ENCODE measurements at regions not wholly inside any gene's neighbourhood (a gene's known extent, or its start where the extent isn't known, plus 50 kb on each side); places are given as distances from the start of the nearest gene placed in this dataset.
"Not testable (repeated sequence)": the region's sequence is repeated elsewhere in the genome, so short reads cannot be mapped to it uniquely, and the experiment has no call there.

DNA sequence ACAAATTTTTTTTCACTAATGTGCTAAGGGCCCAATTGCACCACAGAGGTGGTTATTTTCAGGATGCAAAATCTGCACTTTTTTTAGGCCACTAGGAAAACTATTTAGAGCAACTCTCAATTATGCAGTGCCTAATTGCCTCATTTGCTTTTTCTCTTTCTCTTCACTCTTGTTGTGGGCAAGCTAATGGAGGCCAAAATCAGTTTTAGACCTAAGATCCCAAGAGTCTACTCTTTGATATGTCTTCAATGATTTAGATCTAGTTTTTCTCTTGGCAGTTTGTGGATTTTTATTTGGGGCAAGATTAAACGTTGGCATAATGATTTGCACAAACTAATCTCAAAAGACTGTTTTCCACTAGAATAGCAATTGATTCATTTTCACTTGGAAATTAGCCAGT is 1996.9 kb downstream of the LRRC4C start:
- no peak for ATAC-seq

DNA sequence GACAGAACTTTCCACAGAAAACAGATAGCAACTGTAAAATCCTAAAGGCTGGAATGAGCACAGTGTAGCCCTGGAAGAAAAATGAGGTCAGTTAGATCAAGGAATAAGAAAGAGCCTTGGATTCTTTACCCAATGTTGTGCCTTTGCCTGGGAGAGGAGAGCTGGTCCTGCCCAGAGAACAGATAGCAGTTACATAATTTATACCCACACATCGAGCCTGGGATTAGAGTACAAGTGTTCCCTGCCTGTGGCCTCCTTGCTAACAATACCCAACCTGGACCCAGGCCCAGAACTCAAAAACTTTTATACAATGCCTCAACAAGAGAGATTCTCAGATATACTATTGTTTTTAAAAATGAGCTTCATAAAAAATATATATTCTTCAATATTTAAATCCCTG is 1998.4 kb downstream of the LRRC4C start:
- ATAC-seq, result no peak

GRCh38 chr11:39459606-39460005 is 1999.8 kb downstream of the LRRC4C start:
- ATAC-seq, result no peak

DNA sequence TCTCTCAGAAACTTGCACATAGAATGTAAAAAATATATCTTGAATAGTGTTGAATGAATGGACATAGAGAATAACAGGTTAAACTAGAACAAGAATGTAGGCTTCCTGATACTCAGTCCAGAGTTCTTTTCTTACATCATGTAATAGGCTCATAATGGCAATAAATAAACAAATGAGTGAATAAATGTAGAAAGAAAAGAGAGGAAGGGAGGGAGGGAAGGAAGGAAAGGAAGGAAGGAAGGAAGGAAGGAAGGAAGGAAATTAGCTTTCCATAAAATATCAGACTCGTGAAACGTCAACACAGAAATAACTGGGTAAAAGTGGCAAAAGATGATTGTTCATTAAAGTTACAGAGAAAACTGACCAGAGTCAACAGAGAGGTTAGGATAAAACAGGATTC is 2001.0 kb downstream of the LRRC4C start:
- ATAC-seq, result no peak

- ATAC-seq, result no peak
Measured at GRCh38 chr11:39443424-39444022, 2015.9 kb downstream of the LRRC4C start.

GRCh38 chr11:39442177-39442576 is 2017.3 kb downstream of the LRRC4C start:
- no peak for ATAC-seq

GRCh38 chr11:39435641-39436040 is 2023.8 kb downstream of the LRRC4C start:
- ATAC-seq, result no peak

DNA sequence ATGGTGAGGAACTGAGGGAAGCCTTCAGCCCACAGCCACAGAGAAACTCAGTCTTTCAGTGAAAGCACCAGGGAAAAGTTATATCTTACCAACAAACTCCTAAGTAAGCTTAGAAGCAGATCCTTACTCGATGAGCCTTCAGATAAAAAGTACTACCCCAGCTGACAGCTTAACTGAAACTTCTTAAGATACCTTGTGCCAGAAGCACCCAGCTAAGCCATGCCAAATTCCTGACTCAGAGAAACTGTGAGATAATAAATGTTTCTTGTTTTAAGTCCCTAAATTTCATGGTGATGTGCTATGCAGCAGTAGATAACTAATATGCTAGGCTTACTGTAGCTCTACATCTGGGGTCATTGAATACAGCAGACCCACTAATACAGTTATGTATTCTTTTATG is 2025.0 kb downstream of the LRRC4C start:
- no peak for ATAC-seq

DNA sequence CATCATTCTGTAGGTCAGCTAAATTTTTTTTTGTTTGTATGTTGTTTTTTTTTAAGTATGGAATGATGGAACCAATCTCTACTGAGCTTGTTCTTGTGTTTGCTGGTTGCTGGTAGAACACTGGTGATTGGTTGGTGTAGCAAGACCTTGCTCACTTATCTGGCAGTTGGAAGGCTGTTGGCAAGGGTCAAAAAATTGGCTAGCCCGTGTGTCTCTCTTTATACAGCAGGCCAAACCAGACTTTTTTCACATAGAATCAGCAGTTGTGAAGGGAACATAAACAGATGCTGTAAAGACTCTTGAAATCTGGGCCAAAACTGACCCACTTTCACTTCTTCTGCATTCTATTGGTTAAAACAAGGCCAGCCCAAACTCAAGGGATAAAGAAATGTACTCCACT is 2026.5 kb downstream of the LRRC4C start:
- no peak for ATAC-seq

DNA sequence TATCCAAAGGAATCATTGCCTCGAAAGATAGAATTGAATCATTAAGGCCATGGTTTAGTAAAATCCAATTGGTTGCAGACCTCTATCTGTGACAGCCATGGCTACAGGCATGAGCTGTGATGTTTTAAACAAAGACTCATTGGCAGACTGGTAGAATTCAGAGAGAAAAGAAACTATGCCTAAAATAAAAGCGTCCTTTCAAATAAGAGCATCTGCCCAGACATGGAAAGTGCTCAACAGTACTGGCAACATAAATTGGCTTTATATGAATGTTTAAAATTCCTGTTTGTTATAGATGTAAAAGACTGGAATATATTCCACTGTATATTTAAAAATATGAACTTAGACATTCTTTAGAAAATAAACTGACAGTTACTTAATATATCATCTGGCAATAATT is 2034.2 kb downstream of the LRRC4C start:
- no peak for ATAC-seq

DNA sequence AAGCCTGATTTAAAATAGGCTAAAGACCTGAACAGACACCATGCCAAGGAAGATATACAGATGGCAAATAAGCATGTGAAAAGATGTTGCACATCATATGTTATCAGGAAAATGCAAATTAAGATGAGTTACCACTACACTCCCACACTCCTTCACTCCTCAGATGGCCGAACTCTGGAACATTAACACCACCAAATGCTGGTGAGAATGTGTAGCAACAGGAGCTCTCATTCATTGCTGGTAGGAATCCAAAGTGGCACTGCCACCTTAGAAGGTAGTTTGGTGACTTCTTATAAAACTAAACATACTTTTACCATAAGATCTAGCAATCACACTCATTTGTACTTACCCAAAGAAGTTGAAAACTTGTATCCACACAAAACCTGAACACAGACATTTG is 2047.3 kb downstream of the LRRC4C start:
- ATAC-seq, result no peak

GRCh38 chr11:39385911-39386310 is 2073.5 kb downstream of the LRRC4C start:
- ATAC-seq, result no peak

GRCh38 chr11:39374963-39375698 is 2084.3 kb downstream of the LRRC4C start:
- no peak for ATAC-seq

DNA sequence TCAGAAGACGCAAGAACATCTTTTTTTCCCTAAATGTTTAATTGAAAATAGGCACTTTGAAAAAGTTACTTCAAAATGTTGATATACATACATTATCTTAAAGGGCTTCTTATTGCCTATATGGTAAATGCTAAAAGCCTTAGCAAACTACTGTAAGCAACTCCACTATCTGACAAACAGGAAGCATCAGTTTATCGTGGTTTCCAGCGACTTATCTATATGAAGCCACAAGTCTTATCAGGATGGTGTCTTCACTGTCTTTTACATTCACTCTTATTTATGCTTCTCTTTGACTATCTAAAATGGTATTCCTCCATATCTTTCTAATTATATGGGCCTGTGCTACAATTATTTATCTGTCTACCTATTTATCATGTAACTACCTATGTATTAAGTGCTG is 2091.9 kb downstream of the LRRC4C start:
- ATAC-seq, result no peak

DNA sequence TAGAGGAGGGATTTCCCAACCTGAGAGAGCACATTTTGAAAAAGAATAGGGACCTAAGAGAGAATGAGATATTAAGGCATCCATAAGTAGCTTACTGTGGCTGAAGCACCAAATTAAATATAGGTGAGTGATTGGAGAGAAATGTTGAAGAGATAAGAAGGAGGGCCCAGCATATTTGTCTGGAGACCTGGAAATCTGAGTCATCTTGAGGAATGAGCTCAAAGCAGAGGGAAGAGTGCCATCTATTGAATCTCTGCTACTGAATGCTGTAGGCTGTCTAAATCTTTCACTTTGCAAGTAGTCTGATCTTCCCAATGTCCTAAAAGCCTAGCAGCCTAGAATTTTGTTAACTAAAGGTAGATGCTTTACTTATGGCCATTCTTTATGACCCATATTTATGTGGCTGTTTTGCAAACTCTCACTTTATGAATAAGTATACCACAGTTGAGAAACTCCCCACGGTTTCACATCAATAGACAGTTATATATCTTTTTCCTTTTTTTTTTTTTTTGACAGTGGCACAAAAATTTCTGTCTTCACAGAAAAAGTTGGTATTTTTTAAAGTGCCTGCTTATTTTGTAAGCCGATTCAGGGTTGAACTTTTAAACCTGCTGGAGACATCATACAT is 2093.5 kb downstream of the LRRC4C start:
- ATAC-seq, result no peak

- ATAC-seq, result no peak
Measured at GRCh38 chr11:39363571-39363970, 2095.9 kb downstream of the LRRC4C start.

DNA sequence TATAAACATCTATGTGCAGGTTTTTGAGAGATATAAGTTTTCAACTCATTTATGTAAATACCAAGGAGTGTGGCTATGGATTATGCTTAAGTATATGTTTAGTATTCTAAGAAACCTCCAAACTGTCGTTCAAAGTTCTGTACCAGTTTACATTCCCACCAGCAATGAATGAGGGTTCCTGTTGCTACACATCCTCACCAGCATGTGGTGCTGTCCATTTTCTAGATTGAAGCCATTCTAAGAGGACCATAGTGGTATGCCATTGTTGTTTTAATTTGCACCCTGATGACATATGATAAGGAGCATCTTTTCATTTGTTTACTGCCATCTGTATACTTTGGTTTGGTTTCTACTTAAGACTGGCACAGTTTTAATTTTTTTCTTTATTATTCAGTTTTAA is 2097.9 kb downstream of the LRRC4C start:
- no peak for ATAC-seq

DNA sequence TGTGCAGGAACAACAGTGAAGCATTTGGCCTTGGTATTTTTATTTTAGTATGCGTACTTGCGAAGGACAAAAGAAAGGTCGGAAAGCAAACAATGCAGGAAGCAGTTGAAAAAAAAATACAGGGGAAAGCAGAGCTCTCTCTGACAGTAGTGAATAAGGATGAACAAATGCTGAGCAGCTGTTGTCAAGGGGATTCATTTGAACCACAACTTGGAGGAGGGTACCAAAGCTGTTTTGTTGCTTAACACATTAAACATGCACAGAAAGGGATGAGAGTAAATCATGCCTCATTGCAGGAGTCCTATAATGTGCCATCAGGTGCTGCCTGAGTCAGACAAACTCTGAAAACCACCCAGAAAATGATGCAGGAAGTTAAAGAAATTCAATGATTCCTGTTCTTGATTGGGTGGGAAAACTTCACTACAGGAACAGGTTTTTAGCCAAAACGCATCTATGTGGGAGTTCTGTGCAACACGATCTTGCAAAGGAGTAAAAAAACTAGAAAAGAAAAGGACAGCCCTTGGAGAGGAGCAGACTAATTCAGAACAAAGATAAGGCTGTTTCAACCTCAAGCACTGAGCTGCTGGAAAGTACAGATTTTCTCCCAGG is 2113.5 kb downstream of the LRRC4C start:
- ATAC-seq, result no peak

GRCh38 chr11:39341461-39341860 is 2118.0 kb downstream of the LRRC4C start:
- no peak for ATAC-seq

DNA sequence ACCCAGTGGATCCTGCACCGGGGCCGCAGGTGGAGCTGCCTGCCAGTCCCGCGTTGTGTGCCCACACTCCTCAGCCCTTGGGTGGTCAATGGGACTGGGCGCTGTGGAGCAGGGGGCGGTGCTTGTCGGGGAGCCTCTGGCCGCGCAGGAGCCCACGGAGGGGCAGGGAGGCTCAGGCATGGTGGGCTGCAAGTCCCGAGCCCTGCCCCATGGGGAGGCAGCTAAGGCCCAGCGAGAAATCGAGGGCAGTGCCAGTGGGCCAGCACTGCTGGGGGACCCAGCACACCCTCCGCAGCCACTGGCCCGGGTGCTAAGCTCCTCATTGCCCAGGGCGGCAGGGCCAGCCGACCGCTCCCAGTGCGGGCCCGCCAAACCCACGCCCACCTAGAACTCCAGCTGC is 2126.4 kb downstream of the LRRC4C start:
- ATAC-seq, result not testable (repeated sequence)

DNA sequence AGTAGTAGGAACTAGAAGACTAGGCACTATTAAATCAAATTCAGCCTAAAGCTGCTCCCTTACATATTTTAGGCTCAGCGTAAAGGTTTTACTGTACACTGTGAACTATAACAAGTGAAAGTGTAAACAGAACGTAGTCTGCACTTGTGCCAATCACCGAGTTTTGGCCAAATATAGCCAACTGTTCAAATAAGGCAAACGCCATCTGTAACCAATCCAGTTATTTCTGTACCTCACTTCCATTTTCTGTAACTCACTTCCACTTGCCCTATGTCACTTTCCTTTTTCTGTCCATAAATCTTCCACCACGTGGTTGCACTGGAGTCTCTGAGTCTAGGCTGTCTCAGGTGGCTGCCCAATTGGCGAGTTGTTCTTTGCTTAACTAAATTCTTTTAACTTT is 2132.2 kb downstream of the LRRC4C start:
- no peak for ATAC-seq

DNA sequence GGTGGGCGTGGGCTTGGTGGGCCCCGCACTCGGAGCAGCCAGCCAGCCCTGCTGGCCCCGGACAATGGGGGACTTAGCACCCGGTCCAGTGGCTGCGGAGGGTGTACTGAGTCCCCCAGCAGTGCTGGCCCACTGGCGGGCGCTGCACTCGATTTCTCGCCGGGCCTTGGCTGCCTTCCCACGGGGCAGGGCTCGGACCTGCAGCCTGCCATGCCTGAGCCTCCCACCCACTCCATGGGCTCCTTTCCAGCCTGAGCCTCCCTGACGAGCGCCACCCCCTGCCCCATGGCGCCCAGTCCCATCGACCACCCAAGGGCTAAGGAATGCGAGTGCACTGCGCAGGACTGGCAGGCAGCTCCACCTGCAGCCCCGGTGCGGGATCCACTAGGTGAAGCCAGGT is 2147.6 kb downstream of the LRRC4C start:
- not testable (repeated sequence) for ATAC-seq

DNA sequence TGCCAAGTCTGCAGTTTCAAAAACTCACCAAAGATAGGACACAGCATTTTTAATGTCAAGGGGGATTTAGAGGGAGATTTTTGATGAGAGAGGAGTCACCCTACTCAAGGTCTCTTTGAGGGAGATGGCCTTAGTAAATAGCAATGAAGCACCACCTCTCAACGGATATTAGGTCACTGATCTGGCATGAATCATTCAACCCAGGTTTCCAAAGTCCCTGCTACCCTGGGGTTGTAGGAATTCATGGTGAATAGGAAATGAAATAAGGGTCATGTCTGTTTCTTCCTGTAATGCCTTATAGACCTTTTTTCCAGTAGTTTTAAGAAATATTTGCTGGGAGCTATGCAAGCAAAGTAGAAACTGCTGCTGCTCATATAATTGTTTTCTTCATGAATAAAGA is 2154.9 kb downstream of the LRRC4C start:
- ATAC-seq, result no peak

DNA sequence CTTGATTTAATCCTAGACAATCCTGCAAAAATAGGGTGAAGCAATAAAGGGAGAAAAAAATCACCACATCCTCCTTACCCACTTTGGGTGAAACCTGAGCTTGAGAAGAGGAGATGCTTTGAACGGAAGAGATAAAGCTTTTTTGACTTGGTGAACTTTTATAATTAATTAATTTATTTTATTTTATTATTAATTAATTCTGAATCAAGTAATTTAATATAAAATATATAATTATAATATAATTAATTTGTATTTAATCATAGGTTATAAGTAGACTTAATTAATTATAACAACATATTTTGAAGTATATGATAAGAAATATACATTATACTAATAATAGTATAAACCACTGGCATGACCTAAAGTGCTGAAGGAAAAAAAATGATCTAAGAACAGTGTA is 2164.8 kb downstream of the LRRC4C start:
- no peak for ATAC-seq

All from esophagus mucosa (tissue), 1 donor.